OCI-LY1 (cell line): ENCODE measurements at regions not wholly inside any gene's neighbourhood (a gene's known extent, or its start where the extent isn't known, plus 50 kb on each side); places are given as distances from the start of the nearest gene placed in this dataset.

Source experiments
- H2AFZ ChIP-seq: fragments of 200-600 bp; sonication (generic), shearing (Covaris generic); 2 replicates; pipeline ENCODE4 v1.6.0; 2014; ENCODE audit warnings: antibody characterized with exemption, mild to moderate bottlenecking, low read length
- H3F3A ChIP-seq: fragments of 200-600 bp; sonication (generic), shearing (Covaris generic); 2 replicates; pipeline ENCODE4 v1.6.0; 2014; ENCODE audit warnings: mild to moderate bottlenecking, antibody characterized with exemption, low read length, moderate library complexity; ENCODE audit not compliant: insufficient read depth
- H3K27ac ChIP-seq: fragments of 200-600 bp; sonication (generic); 2 replicates; pipeline ENCODE4 v1.5.1; 2014; ENCODE audit warnings: low read length, mixed run types, mild to moderate bottlenecking, low read depth; ENCODE audit not compliant: poor library complexity, severe bottlenecking
- H3K27me3 ChIP-seq: fragments of 200-600 bp; sonication (generic); 2 replicates; pipeline ENCODE4 v1.6.0; 2014; ENCODE audit warnings: antibody characterized with exemption, mild to moderate bottlenecking, low read length, moderate library complexity; ENCODE audit not compliant: insufficient read depth
- H3K36me3 ChIP-seq: fragments of 200-600 bp; sonication (generic); 2 replicates; pipeline ENCODE4 v1.6.1; 2014; ENCODE audit warnings: mild to moderate bottlenecking, antibody characterized with exemption, low read length, moderate library complexity, mixed read lengths; ENCODE audit not compliant: insufficient read depth
- H3K4me1 ChIP-seq: fragments of 200-600 bp; sonication (generic); 2 replicates; pipeline ENCODE4 v1.5.1; 2014; ENCODE audit warnings: mild to moderate bottlenecking, low read length, moderate library complexity; ENCODE audit not compliant: insufficient read depth, severe bottlenecking
- H3K4me2 ChIP-seq: fragments of 200-600 bp; sonication (generic), shearing (Covaris generic); 2 replicates; pipeline ENCODE4 v1.6.1; 2014; ENCODE audit warnings: low read length
- H3K4me3 ChIP-seq: fragments of 200-600 bp; sonication (generic); 2 replicates; pipeline ENCODE4 v1.5.1; 2014; ENCODE audit warnings: low read length, low read depth, mild to moderate bottlenecking, mixed read lengths; ENCODE audit not compliant: poor library complexity, severe bottlenecking
- H3K79me2 ChIP-seq: fragments of 200-600 bp; shearing (Covaris generic); 2 replicates; pipeline ENCODE4 v1.6.1; 2016; ENCODE audit warnings: mixed run types, low read length, mixed read lengths; ENCODE audit not compliant: insufficient read depth
- H3K9ac ChIP-seq: fragments of 200-600 bp; sonication (generic), shearing (Covaris generic); 2 replicates; pipeline ENCODE4 v1.6.1; 2014; ENCODE audit warnings: mild to moderate bottlenecking, low read length, mixed read lengths
- H3K9me2 ChIP-seq: fragments of 200-600 bp; sonication (generic), shearing (Covaris generic); 2 replicates; pipeline ENCODE4 v1.6.1; 2014; ENCODE audit warnings: low read depth, mild to moderate bottlenecking, low read length, mixed read lengths
- H3K9me3 ChIP-seq: fragments of 200-600 bp; shearing (Covaris generic); 2 replicates; pipeline ENCODE4 v1.6.1; 2014; ENCODE audit warnings: low read length, mixed read lengths
- H4K20me1 ChIP-seq: fragments of 200-600 bp; sonication (generic), shearing (Covaris generic); 2 replicates; pipeline ENCODE4 v1.6.0; 2016; ENCODE audit warnings: mild to moderate bottlenecking, low read length; ENCODE audit not compliant: insufficient read depth
- EZH2 ChIP-seq: fragments of 200-600 bp; sonication (generic), shearing (Covaris generic); IDR thresholded peaks from 2 replicates; pipeline ENCODE4 v1.8.0; 2017; ENCODE audit warnings: borderline replicate concordance, mixed run types, mild to moderate bottlenecking, antibody characterized with exemption, low read length, moderate library complexity, mixed read lengths
- TF ChIP-seq, protein P1 (sequence below): fragments of 200-600 bp; sonication (generic), shearing (Covaris generic); IDR thresholded peaks from 2 replicates; pipeline ENCODE4 v1.5.1; 2017; ENCODE audit warnings: mild to moderate bottlenecking, antibody characterized with exemption, low read length, moderate library complexity, mixed read lengths

- no peaks in the 10 kb centered on the region for H3F3A ChIP-seq
- no peaks in the 10 kb centered on the region for H3K4me1 ChIP-seq
- no peaks in the 10 kb centered on the region for H3K9me2 ChIP-seq
- TF ChIP-seq, protein P1, sequence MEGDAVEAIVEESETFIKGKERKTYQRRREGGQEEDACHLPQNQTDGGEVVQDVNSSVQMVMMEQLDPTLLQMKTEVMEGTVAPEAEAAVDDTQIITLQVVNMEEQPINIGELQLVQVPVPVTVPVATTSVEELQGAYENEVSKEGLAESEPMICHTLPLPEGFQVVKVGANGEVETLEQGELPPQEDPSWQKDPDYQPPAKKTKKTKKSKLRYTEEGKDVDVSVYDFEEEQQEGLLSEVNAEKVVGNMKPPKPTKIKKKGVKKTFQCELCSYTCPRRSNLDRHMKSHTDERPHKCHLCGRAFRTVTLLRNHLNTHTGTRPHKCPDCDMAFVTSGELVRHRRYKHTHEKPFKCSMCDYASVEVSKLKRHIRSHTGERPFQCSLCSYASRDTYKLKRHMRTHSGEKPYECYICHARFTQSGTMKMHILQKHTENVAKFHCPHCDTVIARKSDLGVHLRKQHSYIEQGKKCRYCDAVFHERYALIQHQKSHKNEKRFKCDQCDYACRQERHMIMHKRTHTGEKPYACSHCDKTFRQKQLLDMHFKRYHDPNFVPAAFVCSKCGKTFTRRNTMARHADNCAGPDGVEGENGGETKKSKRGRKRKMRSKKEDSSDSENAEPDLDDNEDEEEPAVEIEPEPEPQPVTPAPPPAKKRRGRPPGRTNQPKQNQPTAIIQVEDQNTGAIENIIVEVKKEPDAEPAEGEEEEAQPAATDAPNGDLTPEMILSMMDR: no peak
- TF ChIP-seq EZH2: no peak
- H3K27ac ChIP-seq: no peak overlapping the region
- H3K27me3 ChIP-seq: no peaks in the 10 kb centered on the region
- H3K9ac ChIP-seq: no peak overlapping the region
- no peak overlapping the region for H3K4me2 ChIP-seq
- H2AFZ ChIP-seq: no peak overlapping the region
- H4K20me1 ChIP-seq: no peaks in the 10 kb centered on the region
- no peaks in the 10 kb centered on the region for H3K79me2 ChIP-seq
- no peak overlapping the region for H3K4me3 ChIP-seq
- no peaks in the 10 kb centered on the region for H3K36me3 ChIP-seq
- H3K9me3 ChIP-seq: no peaks in the 10 kb centered on the region
These were observed 398.0 kb upstream of the CNTN4 start for GRCh38 chr3:1700650-1701049.

GRCh38 chr3:1703169-1703568 lies 395.5 kb upstream of the CNTN4 start:
- H2AFZ ChIP-seq: no peak overlapping the region
- no peaks in the 10 kb centered on the region for H3K27me3 ChIP-seq
- H3K9me3 ChIP-seq: no peaks in the 10 kb centered on the region
- TF ChIP-seq EZH2: no peak
- TF ChIP-seq, protein P1: no peak
- H3K9ac ChIP-seq: no peak overlapping the region
- no peaks in the 10 kb centered on the region for H3K9me2 ChIP-seq
- H3K79me2 ChIP-seq: no peaks in the 10 kb centered on the region
- H3K4me1 ChIP-seq: no peaks in the 10 kb centered on the region
- no peaks in the 10 kb centered on the region for H4K20me1 ChIP-seq
- no peak overlapping the region for H3K4me2 ChIP-seq
- H3K36me3 ChIP-seq: no peaks in the 10 kb centered on the region
- H3F3A ChIP-seq: no peaks in the 10 kb centered on the region
- no peak overlapping the region for H3K4me3 ChIP-seq
- H3K27ac ChIP-seq: no peak overlapping the region

DNA sequence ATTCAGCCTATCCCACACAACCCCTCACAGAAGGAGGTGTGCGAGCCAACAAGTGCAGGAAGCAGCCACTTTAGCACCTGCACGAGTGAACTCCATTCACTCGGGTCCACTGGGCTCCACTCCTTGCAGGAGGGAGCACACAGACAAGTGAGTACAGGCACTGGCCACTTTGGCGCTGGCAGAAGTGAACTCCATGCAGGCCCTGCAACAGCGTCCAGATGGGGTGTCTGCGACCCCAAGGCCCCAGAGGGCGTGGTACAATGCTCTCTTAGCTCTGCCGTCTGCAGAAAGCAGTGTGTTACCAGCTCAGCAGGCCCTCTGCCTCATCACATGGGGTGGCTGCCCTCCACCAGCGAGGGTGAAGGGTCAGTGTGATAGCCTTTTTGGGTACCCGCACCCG lies 388.0 kb upstream of the CNTN4 start:
- Histone ChIP-seq H3K79me2 (no peaks in the 10 kb centered on the region), H3K9ac (no peak overlapping the region), H3K36me3 (no peaks in the 10 kb centered on the region), H2AFZ (no peak overlapping the region), H4K20me1 (no peaks in the 10 kb centered on the region), H3K4me2 (no peak overlapping the region), H3K4me3 (no peak overlapping the region), H3K27ac (no peak overlapping the region), H3K9me2 (no peaks in the 10 kb centered on the region), H3F3A (no peaks in the 10 kb centered on the region), H3K27me3 (no peaks in the 10 kb centered on the region), H3K9me3 (no peaks in the 10 kb centered on the region), H3K4me1 (no peaks in the 10 kb centered on the region)
- TF ChIP-seq, protein P1: no peak
- no peak for TF ChIP-seq EZH2
